GM18517 (cell line): ENCODE measurements at regions not wholly inside any gene's neighbourhood (a gene's known extent, or its start where the extent isn't known, plus 50 kb on each side); places are given as distances from the start of the nearest gene placed in this dataset.

Source experiments
- ATAC-seq: cut with Tn5 transposase; IDR thresholded peaks from one replicate; pipeline ENCODE4 v1.9.1; 2021; ENCODE audit warnings: mild to moderate bottlenecking, moderate library complexity; ENCODE audit not compliant: unreplicated experiment

DNA sequence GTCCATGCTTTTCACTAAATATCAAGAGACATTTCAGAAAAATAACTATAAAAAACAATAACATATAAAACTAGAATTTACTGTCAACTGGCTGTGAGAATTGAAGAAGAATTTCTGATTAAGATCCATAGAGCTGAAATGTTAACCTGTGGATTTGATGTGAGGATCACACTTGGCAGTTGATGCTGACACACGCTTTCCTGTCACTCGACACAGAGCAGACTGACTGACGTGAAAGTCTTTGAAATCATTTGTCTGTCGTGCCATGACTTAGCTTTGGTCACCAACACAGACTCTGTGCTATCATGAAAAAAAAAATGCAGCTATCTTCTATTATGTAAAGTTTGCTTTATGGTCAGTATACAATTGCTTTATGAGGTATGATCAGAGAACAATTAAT lies 706.0 kb upstream of the ZP4 start:
- no peak for ATAC-seq

DNA sequence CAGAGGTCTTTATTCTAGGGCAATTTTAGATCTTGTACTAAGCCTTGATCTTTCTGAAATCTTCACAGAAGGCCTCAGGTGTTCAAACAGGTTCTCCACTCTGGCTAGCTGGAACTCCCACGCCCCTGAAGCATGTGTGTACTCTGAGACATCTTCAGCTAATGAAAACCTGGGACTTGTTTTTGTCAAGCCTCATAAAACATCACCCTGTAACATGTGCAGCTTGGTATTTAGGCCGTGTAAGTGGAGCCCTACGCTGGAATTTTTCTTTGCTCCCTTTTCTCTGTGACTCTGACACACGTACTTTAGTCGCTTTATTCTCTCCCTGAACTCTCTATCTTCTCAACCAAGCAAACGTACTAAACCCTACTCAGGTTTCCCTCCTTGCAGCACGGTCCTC lies 701.9 kb upstream of the ZP4 start:
- ATAC-seq: no peak

DNA sequence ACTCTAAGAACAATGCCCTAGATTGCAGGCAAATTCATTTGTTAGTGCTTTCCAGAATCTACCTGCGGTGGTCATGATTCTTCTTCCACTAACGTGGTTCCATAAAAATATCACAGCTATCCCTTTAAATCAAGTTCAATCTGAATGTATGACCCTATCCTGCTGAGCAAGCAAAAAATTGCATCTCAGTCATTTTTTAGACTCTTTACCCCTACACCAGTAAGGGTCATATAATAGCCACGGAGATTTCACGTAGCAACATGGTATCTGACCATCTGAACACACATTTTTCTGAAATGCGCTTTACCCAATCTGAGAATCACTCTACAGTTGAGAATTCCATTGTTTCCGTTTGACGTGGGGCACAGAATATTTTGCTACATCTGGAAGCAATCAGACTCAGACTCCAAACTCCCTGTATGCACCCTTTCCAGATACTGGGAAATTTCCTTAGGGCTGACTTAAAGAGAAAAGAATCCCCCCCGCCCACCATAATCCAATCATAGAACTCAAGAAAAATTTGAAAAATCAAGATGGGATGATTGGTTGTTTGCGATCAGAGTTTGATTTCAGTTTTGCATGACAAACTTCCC lies 699.2 kb upstream of the ZP4 start:
- ATAC-seq: no peak

DNA sequence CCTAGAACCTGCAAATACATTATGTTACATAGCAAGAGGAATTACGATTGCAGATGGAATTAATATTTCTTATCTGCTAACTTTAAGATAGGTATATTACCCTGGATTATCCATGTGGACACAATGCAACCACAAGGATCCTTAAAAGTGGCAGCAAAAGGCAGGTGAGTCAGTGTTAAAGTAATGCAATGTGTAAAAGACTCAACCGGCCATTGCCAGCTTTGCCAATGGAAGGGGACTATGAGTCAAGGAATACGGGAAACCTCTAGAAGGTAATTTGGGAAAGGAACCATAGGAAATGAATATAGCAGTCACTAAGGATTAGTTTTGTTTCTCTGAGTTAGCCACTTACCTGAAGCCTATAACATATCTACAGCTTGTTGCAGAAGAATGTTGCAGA lies 692.1 kb upstream of the ZP4 start:
- ATAC-seq: no peak

DNA sequence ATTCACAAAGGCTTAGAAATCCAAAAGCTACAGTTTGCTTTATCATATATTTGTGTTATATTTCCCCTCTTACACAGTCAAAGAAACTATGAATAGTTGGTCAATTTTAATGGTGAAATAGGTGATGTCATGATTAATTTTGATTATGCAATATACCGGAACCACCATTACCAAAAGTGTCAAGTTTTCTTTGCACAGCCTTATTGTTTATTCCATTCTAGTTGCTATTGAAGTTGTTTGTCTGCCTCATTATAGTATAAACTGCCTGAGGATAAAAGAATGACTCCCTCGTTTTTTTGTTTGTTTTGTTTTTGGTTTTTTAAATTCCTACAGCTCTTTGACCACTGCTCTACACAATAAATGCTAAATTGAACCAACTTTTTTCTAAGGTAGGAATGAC lies 690.6 kb upstream of the ZP4 start:
- ATAC-seq: no peak

DNA sequence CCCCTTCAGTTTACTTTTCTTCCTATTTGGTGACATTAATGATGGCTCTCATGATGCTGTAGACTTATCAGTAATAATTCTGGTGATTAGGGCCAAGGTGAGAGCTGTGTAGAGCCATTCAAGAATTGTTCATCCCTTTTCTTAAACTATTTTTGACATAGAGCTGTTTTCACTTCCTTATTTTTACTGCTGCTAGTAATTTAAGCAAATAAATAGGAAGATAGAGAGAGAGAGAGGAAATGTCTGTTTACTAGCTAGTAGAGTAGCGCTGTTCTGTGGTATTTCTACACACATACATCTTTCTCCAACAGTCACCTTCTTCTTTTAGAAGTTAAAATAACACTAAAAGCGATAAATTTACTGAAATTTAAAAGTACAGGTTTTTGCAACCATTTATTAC lies 678.0 kb upstream of the ZP4 start:
- ATAC-seq: no peak

DNA sequence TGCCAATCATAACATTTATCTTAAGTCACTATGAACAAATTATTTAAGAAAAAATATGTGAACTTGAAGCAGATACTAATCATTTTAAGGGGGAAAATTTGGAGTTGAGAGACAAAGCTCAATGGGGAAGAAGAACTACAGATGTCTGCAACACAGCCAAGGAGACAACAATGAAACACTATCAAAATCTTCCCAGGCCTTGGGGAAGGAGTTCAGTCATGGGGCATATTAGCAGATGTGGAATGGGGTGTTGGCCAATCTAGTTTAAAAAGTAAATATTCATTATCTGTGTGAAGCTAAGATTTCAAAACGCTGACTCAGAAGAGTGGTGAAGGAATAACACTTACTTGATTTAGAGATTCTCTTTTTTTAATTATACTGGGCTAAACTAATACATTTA lies 671.6 kb upstream of the ZP4 start:
- ATAC-seq: no peak

DNA sequence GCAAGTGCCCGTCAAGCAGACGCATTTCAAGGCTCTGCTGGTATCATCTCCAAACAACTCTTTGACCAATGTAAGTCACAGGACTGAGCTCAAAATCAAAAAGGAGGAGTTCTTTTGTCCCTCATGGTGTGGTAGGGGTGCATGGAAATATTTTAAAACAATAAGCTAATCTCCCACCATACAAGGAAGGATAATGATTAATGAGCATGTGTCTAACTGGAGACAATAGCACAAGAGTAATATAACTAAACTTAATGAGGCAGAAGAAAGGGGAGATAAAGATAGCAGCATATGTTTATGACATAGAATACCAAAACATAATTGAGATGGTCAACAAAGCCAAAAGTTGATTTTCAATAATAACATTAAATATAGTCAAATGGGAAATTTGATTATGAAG lies 668.0 kb upstream of the ZP4 start:
- no peak for ATAC-seq

DNA sequence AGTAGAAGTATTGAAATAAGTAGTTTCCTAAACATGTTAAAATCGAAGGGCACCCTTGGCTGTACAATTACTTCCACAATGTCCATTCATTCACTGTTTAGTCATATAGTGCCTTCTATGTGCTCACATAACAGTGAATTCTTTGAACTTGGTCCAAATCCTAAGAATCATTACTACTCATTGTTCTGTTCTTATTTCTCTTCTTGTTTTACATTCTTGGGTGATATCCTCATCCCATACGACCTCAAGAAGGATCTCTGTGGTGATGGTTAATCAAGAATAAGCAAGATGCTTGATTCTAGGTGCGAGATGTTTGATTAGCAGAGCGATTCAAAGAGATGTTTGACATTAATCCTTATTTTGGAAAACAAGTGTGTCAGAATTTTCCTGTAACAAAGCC lies 667.4 kb upstream of the ZP4 start:
- no peak for ATAC-seq

DNA sequence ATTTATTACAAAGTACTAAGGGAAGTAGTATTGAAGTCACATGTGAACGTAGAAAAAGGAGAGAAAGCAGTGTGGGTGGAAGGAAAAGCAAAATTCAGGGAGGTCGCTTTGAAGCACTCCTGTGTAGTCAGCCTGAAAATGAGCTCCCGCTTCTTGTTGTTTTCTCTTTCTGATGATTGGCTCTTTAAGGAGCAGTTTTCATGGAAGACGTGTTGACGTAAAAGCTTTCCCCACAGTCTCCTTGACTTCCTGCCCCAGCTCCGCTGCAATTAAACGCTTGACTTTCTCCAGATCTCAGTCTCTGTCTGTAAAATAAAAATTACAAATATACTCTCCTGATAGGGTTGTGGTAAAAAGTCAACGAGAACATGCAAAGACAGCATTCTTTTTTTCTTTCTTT lies 661.5 kb upstream of the ZP4 start:
- ATAC-seq: no peak

DNA sequence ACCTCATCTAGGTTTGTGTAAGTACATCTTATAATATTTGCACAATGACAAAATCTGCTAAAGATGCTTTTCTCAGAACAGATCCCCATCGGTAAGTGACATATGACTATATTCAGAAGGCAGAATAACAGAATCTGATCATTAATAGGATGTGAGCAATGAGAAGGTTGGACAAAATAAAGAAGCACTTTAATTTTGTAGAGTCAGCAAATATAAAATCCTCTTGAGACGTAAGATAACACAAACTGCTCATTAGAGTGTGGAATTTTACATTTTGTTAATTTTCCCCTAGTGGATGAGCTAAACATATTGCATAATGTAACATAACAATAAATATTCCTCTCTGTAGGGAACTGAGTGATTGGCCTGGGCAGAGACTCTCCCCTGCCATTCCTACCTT lies 658.4 kb upstream of the ZP4 start:
- no peak for ATAC-seq

DNA sequence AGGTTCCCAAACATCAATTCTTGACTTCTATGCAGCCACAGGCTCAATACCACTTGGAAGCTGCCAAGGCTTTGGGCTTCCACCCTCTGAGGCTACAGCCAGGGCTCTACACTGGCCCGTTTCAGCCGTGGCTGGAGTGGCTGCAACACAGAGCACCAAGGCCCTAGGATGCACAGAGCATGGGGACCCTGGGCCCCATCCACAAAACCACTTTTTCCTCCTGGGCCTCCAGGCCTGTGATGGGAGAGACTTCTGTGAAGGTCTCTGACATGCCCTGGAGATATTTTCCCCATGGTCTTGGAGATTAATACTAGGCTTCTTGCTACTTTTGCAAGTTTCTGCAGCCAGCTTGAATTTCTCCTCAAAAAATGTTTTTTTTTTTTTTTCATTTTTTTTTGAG lies 655.4 kb upstream of the ZP4 start:
- no peak for ATAC-seq

DNA sequence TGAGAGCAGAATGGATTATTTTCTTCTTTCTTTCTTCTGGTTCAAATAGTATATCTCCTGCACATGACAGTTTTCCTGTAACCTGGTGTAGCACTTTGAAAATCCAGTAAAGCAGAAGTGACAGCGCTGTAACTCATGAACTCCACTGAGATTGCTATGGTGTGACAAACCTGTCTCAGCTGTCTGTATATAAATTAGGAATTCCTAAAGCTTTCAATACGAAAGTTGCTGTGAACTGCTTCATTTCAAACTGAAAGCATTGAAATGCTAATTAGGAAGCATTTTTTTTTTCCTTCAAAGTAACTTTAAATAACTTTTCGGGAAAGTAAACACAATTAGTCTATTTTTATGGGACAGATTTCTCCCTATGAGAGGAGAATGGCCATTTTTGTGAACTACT lies 646.9 kb upstream of the ZP4 start:
- no peak for ATAC-seq

DNA sequence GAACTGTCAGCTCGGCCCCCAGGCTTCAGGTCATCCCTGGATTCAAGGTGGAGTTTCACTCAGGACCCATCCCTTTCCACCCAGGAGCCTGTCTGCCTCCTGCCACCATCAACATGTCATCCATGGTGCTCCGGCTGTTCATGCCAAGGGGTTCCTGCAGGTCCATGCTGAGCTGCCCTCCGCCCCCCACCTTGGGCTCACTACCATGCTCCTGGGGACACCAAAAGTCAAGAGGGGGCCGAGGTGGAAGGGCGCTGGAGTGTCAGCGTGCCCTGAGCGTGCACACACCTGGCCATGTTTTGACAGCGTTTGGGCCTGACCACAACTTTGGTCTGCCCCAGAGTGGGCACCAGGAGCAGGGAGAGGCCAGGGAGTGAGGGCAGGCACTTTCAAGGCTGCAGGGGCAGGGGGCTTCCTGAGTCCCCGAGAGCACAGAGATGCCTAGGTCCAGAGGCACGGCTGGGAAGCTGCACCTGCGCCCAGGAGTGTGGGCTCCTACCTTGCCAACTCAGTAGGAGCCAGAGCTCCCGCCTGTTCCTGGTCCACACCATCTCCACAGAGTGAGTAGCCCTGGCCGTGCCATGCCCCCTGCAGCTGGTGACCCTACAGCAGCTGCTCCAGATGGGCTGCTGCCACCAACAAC lies 639.6 kb upstream of the ZP4 start:
- no peak for ATAC-seq

DNA sequence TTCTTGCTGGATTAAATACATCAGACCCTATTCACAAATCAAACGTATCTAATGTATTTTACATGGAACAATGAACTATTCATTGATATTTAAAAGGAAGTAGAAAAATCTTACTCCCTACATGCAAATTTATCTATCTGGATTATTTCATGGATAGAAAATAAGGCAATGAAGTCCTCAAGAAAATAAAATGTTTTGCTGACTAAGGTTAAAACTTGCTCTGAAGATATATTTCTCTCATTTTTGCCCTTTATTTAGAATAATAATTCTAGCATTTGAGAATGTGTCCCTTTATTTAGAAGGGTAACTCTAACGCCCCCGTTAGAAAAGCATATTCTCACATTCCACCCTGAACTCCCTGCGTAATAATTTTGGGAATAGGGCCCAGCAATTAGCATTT lies 627.0 kb upstream of the ZP4 start:
- no peak for ATAC-seq

DNA sequence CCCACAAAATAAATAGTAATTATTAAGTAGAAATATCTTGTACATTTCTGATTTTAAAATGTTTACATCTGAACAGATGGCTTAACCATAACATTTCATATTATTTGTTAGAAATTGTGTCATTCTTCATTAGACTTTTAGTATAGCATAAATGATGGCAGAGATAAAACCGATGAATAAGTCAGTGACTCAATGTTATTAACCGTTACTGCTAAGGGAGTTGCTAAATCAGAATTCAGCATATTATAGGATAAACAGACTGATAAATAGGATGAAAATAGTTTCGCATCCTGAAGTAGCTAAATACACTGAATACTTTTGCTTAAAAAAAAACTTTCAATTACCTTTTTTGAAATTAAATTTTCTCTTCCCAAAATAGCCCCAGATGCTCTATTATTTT lies 610.6 kb upstream of the ZP4 start:
- ATAC-seq: no peak

DNA sequence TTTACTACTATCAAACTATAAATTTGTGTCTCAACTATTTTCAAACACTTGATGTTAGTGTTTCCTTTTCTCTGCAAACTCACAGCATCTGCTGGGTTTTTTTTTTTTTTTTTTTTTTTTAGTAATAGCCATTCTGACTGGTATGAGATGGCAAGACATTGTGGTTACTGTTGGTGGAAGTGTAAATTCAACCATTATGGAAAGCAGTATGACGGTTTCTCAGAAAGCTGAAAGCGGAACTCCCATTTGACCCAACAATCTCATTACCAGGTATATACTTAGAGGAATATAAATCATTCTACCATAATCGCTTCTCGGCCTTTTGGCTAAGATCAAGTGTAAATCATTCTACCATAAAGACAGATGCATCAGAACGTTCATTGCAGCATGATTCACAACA lies 608.3 kb upstream of the ZP4 start:
- no peak for ATAC-seq

DNA sequence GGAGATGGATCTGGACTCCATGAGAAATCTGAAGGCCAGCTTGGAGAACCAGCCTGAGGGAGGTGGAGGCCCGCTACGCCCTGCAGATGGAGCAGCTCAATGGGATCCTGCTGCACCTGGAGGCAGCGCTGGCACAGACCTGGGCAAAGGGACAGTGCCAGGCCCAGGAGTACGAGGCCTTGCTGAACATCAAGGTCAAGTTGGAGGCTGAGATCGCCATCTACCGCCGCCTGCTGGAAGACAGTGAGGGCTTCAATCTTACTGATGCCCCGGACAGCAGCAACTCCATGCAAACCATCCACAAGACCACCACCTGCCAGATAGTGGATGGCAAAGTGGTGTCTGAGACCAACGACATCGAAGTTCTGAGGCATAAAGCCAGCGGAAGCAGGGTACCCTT lies 601.5 kb upstream of the ZP4 start:
- no peak for ATAC-seq

DNA sequence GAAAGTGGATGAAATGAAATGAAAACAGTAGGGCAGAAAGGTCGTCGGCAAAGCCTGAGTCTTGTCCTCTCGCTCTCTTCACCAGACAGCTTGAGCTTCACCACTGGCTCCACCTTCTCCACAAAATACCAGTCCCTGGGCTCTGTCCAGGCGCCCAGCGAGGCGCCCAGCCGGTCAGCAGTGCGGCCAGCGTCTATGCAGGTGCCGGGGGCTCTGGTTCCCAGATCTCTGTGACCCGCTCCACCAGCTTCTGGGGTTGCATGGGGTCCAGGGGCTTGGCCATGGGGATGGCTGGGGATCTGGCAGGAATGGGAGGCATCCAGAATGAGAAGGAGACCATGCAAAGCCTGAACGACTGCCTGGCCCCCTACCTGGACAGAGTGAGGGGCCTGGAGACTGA lies 600.5 kb upstream of the ZP4 start:
- ATAC-seq: no peak

DNA sequence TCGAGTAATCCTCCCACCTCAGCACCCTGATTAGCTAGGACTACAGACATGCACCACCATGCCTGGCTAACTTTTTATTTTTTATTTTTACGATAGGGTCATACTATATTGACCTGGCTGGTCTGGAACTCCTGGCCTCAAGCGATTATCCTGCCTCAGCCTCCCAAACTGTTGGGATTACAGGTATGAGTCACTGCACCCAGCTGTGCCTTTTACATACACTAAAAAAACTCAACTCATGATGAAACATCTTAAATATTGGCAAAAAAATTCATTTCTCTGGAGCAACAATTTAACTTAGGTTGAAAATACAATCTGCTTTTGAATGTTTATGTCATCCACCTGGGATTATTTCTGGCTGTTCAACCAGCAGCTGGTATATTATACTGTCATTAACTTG lies 598.3 kb upstream of the ZP4 start:
- no peak for ATAC-seq

DNA sequence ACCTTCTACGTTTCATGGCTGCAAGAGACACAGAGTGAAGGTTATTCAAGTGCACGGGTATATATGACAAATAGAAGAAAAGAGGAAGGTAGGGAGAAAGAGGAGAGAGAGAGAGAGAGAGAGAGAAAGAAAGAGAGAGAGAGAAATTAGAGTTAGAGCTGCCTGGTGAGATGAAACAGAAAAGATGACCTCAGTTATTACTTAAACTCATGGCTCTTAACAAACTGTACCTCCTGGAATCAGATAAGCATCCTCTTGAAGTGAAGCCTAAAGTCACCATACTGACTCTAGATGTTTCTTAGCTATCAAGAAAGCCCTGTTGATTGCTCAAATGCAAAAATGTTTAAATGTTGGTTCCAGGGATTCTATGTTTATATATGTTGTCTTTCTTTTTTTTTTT lies 597.7 kb upstream of the ZP4 start:
- no peak for ATAC-seq

DNA sequence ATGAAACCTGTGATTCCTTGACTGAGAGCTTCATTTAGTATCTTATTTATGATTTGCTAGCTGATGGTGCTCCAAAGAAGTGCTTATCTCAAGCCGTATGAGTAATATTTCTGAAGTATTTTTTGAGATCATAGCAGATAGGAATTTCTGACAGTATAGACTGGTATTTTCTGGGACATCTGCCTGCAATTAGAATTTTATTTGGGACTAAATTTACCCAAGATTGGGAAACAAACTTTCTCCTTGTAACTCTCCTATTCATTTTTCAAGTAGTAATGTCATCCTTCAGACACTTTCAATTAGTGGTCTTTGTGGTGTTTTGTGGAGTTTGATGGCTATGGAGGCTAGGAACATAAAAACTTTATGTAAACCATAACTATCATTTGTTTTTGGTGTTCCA lies 597.2 kb upstream of the ZP4 start:
- ATAC-seq: no peak

DNA sequence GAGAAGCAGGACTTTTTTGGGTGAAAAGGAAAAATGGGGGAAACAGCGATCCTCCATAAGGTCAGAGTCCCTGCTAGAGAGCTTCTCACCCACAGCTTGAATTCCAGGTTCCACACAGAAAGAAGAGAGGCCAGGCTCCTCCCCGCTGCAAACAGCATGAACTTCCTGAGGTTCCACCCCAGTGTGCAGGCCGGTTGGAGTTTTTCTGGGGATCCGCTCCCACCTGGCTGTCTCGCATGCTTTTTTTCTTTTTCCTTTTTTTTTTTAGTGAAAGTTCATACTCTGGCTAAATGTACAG lies 595.1 kb upstream of the ZP4 start:
- no peak for ATAC-seq
